IMR-90 (cell line): ENCODE measurements at regions not wholly inside any gene's neighbourhood (a gene's known extent, or its start where the extent isn't known, plus 50 kb on each side); places are given as distances from the start of the nearest gene placed in this dataset.

Experiments
- CHD1 ChIP-seq: IDR thresholded peaks from 2 replicates; pipeline ENCODE4 v1.6.1; 2012; ENCODE audit warnings: low read depth, low read length, improper control_type of control experiment
- FOS ChIP-seq: fragments of 150-350 bp; IDR thresholded peaks from 2 replicates; pipeline ENCODE4 v1.6.1; 2016; ENCODE audit warnings: low read depth, low read length
- POLR2A ChIP-seq: IDR thresholded peaks from 2 replicates; pipeline ENCODE4 v1.6.1; 2012; ENCODE audit warnings: mild to moderate bottlenecking, low read depth, low read length
- RAD21 ChIP-seq: IDR thresholded peaks from 2 replicates; pipeline ENCODE4 v1.6.1; 2012; ENCODE audit warnings: low read length, improper control_type of control experiment
- RFX5 ChIP-seq: IDR thresholded peaks from 2 replicates; pipeline ENCODE4 v1.8.0; 2012; ENCODE audit warnings: low read depth, mild to moderate bottlenecking, low read length, moderate library complexity
- SMC3 ChIP-seq: fragments of 150-350 bp; IDR thresholded peaks from 2 replicates; pipeline ENCODE4 v1.6.1; 2016; ENCODE audit warnings: low read depth, mild to moderate bottlenecking, antibody characterized with exemption, low read length, moderate library complexity
- USF2 ChIP-seq: fragments of 150-350 bp; IDR thresholded peaks from 2 replicates; pipeline ENCODE4 v1.6.1; 2017; ENCODE audit warnings: mild to moderate bottlenecking, antibody characterized with exemption, low read length, low read depth
- TF ChIP-seq, protein P1 (sequence below): conservative IDR thresholded peaks from 2 replicates; pipeline ENCODE4 v1.5.1; 2012; ENCODE audit warnings: mild to moderate bottlenecking, low read depth, low read length, improper control_type of control experiment

GRCh38 chr4:82215039-82215438, 158.8 kb downstream of the HNRNPD start:
- TF ChIP-seq, protein P1, sequence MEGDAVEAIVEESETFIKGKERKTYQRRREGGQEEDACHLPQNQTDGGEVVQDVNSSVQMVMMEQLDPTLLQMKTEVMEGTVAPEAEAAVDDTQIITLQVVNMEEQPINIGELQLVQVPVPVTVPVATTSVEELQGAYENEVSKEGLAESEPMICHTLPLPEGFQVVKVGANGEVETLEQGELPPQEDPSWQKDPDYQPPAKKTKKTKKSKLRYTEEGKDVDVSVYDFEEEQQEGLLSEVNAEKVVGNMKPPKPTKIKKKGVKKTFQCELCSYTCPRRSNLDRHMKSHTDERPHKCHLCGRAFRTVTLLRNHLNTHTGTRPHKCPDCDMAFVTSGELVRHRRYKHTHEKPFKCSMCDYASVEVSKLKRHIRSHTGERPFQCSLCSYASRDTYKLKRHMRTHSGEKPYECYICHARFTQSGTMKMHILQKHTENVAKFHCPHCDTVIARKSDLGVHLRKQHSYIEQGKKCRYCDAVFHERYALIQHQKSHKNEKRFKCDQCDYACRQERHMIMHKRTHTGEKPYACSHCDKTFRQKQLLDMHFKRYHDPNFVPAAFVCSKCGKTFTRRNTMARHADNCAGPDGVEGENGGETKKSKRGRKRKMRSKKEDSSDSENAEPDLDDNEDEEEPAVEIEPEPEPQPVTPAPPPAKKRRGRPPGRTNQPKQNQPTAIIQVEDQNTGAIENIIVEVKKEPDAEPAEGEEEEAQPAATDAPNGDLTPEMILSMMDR: no peak
- TF ChIP-seq USF2 (no peak), POLR2A (no peak), SMC3 (no peak), CHD1 (no peak), RFX5 (no peak), FOS (no peak), RAD21 (no peak)
